ENCODE measurements at regions not wholly inside any gene's neighbourhood (a gene's known extent, or its start where the extent isn't known, plus 50 kb on each side); places are given as distances from the start of the nearest gene placed in this dataset.

- TF ChIP-seq POLR2A (IDR thresholded peaks at IDR 0.05) (no peak), CTCF (IDR thresholded peaks at IDR 0.05) (no peak), EP300 (IDR thresholded peaks at IDR 0.05) (no peak)
These were observed 593.6 kb downstream of the ZIC1 start for GRCh38 chr3:148002705-148003205.
